ENCODE measurements at regions not wholly inside any gene's neighbourhood (a gene's known extent, or its start where the extent isn't known, plus 50 kb on each side); places are given as distances from the start of the nearest gene placed in this dataset.

DNA sequence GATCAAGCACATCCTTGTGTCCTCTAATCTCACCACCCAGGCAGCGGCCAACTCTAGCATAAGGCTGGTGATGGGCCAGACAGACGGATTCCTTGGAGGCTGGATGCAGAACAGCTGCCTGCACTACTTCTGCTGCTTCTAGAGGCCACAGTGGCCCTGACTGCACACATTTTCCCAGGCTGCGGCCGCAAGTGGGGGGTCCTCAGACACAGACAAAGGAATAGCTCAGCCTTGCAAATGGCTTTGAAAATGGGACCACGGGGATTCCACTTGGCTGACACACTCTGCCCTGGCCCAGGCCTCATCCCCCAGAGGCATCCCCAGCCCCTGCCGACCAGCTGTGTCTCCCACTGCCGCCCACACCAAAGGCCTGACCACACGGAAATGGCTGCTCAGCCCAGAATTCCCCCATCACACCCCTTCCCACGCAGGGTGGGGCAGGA is 540.8 kb downstream of the BNC2 start:
- Histone ChIP-seq H3K27ac (ENCODE audit: low read depth in 2 of 2, low read length in 1 of 2) (no peak overlapping the region), H3F3A (replicated peaks; ENCODE audit: insufficient read depth) (no peaks in the 10 kb centered on the region), H3K4me1 (ENCODE audit: control insufficient read depth in 1 of 2, insufficient read depth in 2 of 2, low read depth in 1 of 2, low read length in 1 of 2) (no peaks in the 10 kb centered on the region; a peak in 1 of 4 replicates), H2AFZ (ENCODE audit: low read depth) (no peak overlapping the region), H3K4me2 (no peak overlapping the region), H3K9me3 (no peaks in the 10 kb centered on the region), H3K9ac (no peak overlapping the region), H3K4me3 (ENCODE audit: low read depth in 2 of 2, low read length in 1 of 2) (no peak overlapping the region), H3K9me2 (no peaks in the 10 kb centered on the region), H4K20me1 (ENCODE audit: insufficient read depth) (no peaks in the 10 kb centered on the region), H3K79me2 (ENCODE audit: insufficient read depth) (no peaks in the 10 kb centered on the region), H3K36me3 (replicated peaks in 1 of 2; ENCODE audit: control insufficient read depth in 1 of 2, insufficient read depth in 2 of 2, low read length in 1 of 2) (no peaks in the 10 kb centered on the region), H3K27me3 (ENCODE audit: insufficient read depth) (no peaks in the 10 kb centered on the region)
- POLR2A ChIA-PET, result no interaction called here
- 78% methylated on average over 7 of the region's 9 CpGs for WGBS (ENCODE audit: low lambda C conversion rate)
- TF ChIP-seq CHD2 (IDR thresholded peaks at IDR 0.05; ENCODE audit: low read length, partially characterized antibody) (no peak), MXI1 (IDR thresholded peaks at IDR 0.05; ENCODE audit: low read depth, low read length) (no peak), IRF3 (IDR thresholded peaks at IDR 0.05; ENCODE audit: low read depth, low read length) (no peak), RFX5 (IDR thresholded peaks at IDR 0.05; ENCODE audit: low read length) (no peak), RXRA (IDR thresholded peaks at IDR 0.05; ENCODE audit: borderline replicate concordance, low read depth) (no peak), FOXM1 (IDR thresholded peaks at IDR 0.05; ENCODE audit: low read depth) (no peak)
- TF ChIP-seq, protein P1, sequence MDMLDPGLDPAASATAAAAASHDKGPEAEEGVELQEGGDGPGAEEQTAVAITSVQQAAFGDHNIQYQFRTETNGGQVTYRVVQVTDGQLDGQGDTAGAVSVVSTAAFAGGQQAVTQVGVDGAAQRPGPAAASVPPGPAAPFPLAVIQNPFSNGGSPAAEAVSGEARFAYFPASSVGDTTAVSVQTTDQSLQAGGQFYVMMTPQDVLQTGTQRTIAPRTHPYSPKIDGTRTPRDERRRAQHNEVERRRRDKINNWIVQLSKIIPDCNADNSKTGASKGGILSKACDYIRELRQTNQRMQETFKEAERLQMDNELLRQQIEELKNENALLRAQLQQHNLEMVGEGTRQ (IDR thresholded peaks at IDR 0.05; ENCODE audit: borderline replicate concordance, low read depth, low read length), result no peak
- CTCF ChIA-PET, result no interaction called here
- no peak for DNase-seq

DNA sequence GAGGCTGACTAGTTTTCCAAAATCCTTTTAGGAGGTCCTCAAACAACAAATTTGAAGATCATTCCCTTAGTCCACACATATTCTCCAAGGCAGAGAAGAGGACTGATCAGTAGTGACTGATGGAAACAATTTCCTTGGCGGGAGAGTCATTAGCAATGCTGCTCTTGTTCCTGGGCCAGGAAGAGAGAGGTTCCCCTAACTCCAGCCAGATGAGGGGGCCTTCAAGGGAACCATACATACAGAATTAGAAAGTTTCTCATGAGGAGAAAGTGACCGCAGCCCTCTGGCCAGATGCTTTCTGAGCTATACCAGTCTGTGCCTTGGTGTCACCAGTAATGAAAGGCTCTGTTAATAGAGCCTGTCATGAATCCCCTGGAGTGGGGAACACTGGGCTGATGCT is 539.4 kb downstream of the BNC2 start:
- Histone ChIP-seq H4K20me1 (ENCODE audit: insufficient read depth) (no peaks in the 10 kb centered on the region), H3F3A (replicated peaks; ENCODE audit: insufficient read depth) (peaks cover under 1% of the 10 kb centered on the region), H3K36me3 (replicated peaks in 1 of 2; ENCODE audit: control insufficient read depth in 1 of 2, insufficient read depth in 2 of 2, low read length in 1 of 2) (no peaks in the 10 kb centered on the region), H3K79me2 (ENCODE audit: insufficient read depth) (no peaks in the 10 kb centered on the region), H3K27me3 (ENCODE audit: insufficient read depth) (no peaks in the 10 kb centered on the region), H3K4me2 (no peak overlapping the region), H3K9me2 (no peaks in the 10 kb centered on the region), H3K9ac (no peak overlapping the region), H3K4me3 (ENCODE audit: low read depth in 2 of 2, low read length in 1 of 2) (no peak overlapping the region), H3K9me3 (no peaks in the 10 kb centered on the region), H2AFZ (ENCODE audit: low read depth) (no peak overlapping the region), H3K27ac (ENCODE audit: low read depth in 2 of 2, low read length in 1 of 2) (no peak overlapping the region), H3K4me1 (ENCODE audit: control insufficient read depth in 1 of 2, insufficient read depth in 2 of 2, low read depth in 1 of 2, low read length in 1 of 2) (peaks cover under 1 to 5% of the 10 kb centered on the region in 2 experiments; a peak in 2 of 4 replicates)
- DNase-seq, result no peak
- TF ChIP-seq GABPA (IDR thresholded peaks at IDR 0.05; ENCODE audit: low read depth) (no peak), GATA2 (CRISPR knock-in tag; IDR thresholded peaks at IDR 0.05) (no peak), TAF1 (IDR thresholded peaks at IDR 0.05; ENCODE audit: borderline replicate concordance, low read depth, low read length) (no peak), JUND (IDR thresholded peaks at IDR 0.05) (no peak), EP300 (IDR thresholded peaks at IDR 0.05; ENCODE audit: borderline replicate concordance in 1 of 2, low read depth in 1 of 2, low read length in 1 of 2) (no peak), ELF1 (IDR thresholded peaks at IDR 0.05) (no peak), SMC3 (IDR thresholded peaks at IDR 0.05; ENCODE audit: low read depth, low read length) (no peak), RFX5 (IDR thresholded peaks at IDR 0.05; ENCODE audit: low read length) (no peak), RAD21 (IDR thresholded peaks at IDR 0.05; ENCODE audit: low read length) (no peak), POLR2AphosphoS5 (IDR thresholded peaks at IDR 0.05; ENCODE audit: low read depth, low read length) (no peak), USF1 (IDR thresholded peaks at IDR 0.05; ENCODE audit: borderline replicate concordance, low read depth) (no peak), REST (IDR thresholded peaks at IDR 0.05; ENCODE audit: low read depth, low read length) (no peak), NRF1 (IDR thresholded peaks at IDR 0.05; ENCODE audit: low read depth, low read length) (no peak)
- TF ChIP-seq, protein P2, sequence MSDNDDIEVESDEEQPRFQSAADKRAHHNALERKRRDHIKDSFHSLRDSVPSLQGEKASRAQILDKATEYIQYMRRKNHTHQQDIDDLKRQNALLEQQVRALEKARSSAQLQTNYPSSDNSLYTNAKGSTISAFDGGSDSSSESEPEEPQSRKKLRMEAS (IDR thresholded peaks at IDR 0.05; ENCODE audit: low read depth), result no peak
- WGBS (ENCODE audit: low lambda C conversion rate), result 91% methylated on average over 2 of the region's 2 CpGs
- ChIA-PET POLR2A (interaction anchor here (0.6 kb wide), 1 partner anchor 226 kb away, joined by 3 read pairs; no protein-coding TSS in a partner anchor), CTCF (no interaction called here)

Measured in SK-N-SH (cell line).